DND-41 (cell line): ENCODE measurements at regions not wholly inside any gene's neighbourhood (a gene's known extent, or its start where the extent isn't known, plus 50 kb on each side); places are given as distances from the start of the nearest gene placed in this dataset.

Experiments used
- CTCF ChIP-seq: IDR thresholded peaks from 2 replicates; pipeline ENCODE4 v1.5.1; 2012; ENCODE audit warnings: borderline replicate concordance, low read length, moderate library complexity, mild to moderate bottlenecking; ENCODE audit not compliant: poor library complexity, severe bottlenecking; ENCODE audit errors: extremely low read depth
- EZH2 ChIP-seq: IDR thresholded peaks from 3 replicates; pipeline ENCODE4 v1.6.1; 2012; ENCODE audit warnings: borderline replicate concordance, low read depth, mild to moderate bottlenecking, moderate library complexity, low read length, inconsistent platforms; ENCODE audit not compliant: severe bottlenecking

DNA sequence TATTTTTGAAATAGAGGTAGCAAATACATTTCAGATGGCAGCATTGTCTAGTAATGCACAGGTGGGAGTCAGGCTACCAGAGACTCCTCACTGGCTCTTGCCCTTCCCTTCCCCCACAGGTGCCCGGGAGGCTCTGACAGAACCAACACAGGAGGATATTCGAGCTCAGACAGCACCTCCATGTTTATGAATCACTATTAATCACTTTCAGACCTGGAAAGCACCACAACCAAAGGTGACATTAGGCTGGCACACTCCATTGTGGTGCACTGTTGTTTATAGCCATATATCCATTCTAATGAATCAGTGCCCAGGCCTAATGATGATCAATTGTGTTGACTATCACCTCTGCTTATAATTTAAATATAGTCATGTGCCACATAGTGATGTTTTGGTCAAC is 107.8 kb upstream of the NAMPT start:
- TF ChIP-seq CTCF = no peak
- no peak for TF ChIP-seq EZH2
